Endodermal cell (in vitro differentiated cells): ENCODE measurements at regions not wholly inside any gene's neighbourhood (a gene's known extent, or its start where the extent isn't known, plus 50 kb on each side); places are given as distances from the start of the nearest gene placed in this dataset.

Source experiments
- DNase-seq: peaks from one replicate; pipeline ENCODE4 v3.0.0-alpha.2; 2017
- H3K27ac ChIP-seq: 2 replicates; pipeline ENCODE4 v1.5.1; 2013; ENCODE audit warnings: mild to moderate bottlenecking, low read depth, low read length, moderate library complexity
- H3K27me3 ChIP-seq: 2 replicates; pipeline ENCODE4 v1.6.1; 2013; ENCODE audit warnings: mild to moderate bottlenecking, low read length, moderate library complexity; ENCODE audit not compliant: insufficient read depth, control insufficient read depth, poor library complexity, severe bottlenecking
- H3K36me3 ChIP-seq: 2 replicates; pipeline ENCODE4 v1.7.0; 2013; ENCODE audit warnings: mild to moderate bottlenecking, low read length, moderate library complexity; ENCODE audit not compliant: control insufficient read depth, insufficient read depth
- H3K4me1 ChIP-seq: one replicate; pipeline ENCODE4 v1.7.0; 2013; ENCODE audit warnings: low read length; ENCODE audit not compliant: control insufficient read depth, insufficient read depth
- H3K4me3 ChIP-seq: 2 replicates; pipeline ENCODE4 v1.5.1; 2013; ENCODE audit warnings: mild to moderate bottlenecking, low read length, moderate library complexity
- H3K9ac ChIP-seq: 2 replicates; pipeline ENCODE4 v1.6.1; 2013; ENCODE audit warnings: mild to moderate bottlenecking, low read length, moderate library complexity; ENCODE audit not compliant: poor library complexity, severe bottlenecking; ENCODE audit errors: extremely low read depth
- H3K9me3 ChIP-seq: 2 replicates; pipeline ENCODE4 v1.6.1; 2013; ENCODE audit warnings: mild to moderate bottlenecking, low read length, moderate library complexity; ENCODE audit not compliant: control insufficient read depth
- H3K27ac Mint-ChIP-seq: 2 replicates; pipeline ENCODE4 v1.8.0; 2020; ENCODE audit warnings: mixed read lengths
- H3K27me3 Mint-ChIP-seq: 2 replicates; pipeline ENCODE4 v1.8.0; 2021; ENCODE audit warnings: mild to moderate bottlenecking, mixed read lengths; ENCODE audit not compliant: insufficient read depth
- H3K36me3 Mint-ChIP-seq: 2 replicates; pipeline ENCODE4 v1.8.0; 2020; ENCODE audit warnings: low read depth, mixed read lengths
- H3K4me1 Mint-ChIP-seq: 2 replicates; pipeline ENCODE4 v1.8.0; 2020; ENCODE audit warnings: mixed read lengths
- H3K4me3 Mint-ChIP-seq: 2 replicates; pipeline ENCODE4 v1.8.0; 2020; ENCODE audit warnings: mild to moderate bottlenecking, moderate library complexity, mixed read lengths
- H3K9me3 Mint-ChIP-seq: 2 replicates; pipeline ENCODE4 v1.8.0; 2020; ENCODE audit warnings: mild to moderate bottlenecking, mixed read lengths
- WGBS, 2 experiments: methylation state at CpG; one replicate each; pipeline versions ENCODE4 v1.1.5 to v1.1.7; 2013; ENCODE audit warnings: missing lambda C conversion rate in 2 of 2, mixed read lengths in 1 of 2; ENCODE audit not compliant: insufficient coverage in 1 of 2, insufficient read length in 1 of 2; 5-methylcytosine and 5-hydroxymethylcytosine counted together
- TF ChIP-seq, protein P1 (sequence below): fragments of 200-600 bp; sonication (generic); conservative IDR thresholded peaks from 2 replicates; pipeline ENCODE4 v1.5.0; 2021; ENCODE audit warnings: antibody characterized with exemption, mild to moderate bottlenecking

DNA sequence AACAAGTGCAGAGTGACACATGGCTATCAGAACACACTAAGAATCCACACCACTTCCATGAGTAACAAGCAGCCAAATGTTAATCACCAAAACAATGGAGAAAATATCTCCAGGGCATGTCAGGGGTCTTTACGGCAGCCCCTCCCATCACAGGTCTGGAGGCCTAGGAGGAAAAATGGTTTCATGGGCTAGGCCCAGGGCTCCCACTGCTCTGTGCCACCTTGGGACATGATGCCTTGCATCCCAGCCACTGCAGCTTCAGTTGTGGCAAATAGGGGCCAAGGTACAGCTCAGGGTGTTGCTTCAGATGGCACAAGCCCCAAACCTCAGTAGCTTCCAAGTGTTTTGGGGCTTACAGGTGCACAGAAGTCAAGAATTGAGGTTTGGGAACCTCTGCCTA lies 66.6 kb downstream of the NEURL3 start:
- Mint-ChIP-seq H3K4me3 (no peak overlapping the region), H3K9me3 (peaks cover 43% of the 10 kb centered on the region), H3K4me1 (peaks cover 4% of the 10 kb centered on the region), H3K27ac (no peak overlapping the region), H3K36me3 (no peaks in the 10 kb centered on the region), H3K27me3 (peaks cover 4% of the 10 kb centered on the region)
- WGBS, 2 experiments: 97 to 100% methylated on average over 1 of the region's 1 CpG
- Histone ChIP-seq H3K27me3 (no peaks in the 10 kb centered on the region), H3K9ac (no peak overlapping the region), H3K4me3 (no peak overlapping the region), H3K27ac (no peak overlapping the region), H3K36me3 (no peaks in the 10 kb centered on the region), H3K4me1 (no peaks in the 10 kb centered on the region), H3K9me3 (peaks cover 25% of the 10 kb centered on the region)
- DNase-seq: no peak
- TF ChIP-seq, protein P1, sequence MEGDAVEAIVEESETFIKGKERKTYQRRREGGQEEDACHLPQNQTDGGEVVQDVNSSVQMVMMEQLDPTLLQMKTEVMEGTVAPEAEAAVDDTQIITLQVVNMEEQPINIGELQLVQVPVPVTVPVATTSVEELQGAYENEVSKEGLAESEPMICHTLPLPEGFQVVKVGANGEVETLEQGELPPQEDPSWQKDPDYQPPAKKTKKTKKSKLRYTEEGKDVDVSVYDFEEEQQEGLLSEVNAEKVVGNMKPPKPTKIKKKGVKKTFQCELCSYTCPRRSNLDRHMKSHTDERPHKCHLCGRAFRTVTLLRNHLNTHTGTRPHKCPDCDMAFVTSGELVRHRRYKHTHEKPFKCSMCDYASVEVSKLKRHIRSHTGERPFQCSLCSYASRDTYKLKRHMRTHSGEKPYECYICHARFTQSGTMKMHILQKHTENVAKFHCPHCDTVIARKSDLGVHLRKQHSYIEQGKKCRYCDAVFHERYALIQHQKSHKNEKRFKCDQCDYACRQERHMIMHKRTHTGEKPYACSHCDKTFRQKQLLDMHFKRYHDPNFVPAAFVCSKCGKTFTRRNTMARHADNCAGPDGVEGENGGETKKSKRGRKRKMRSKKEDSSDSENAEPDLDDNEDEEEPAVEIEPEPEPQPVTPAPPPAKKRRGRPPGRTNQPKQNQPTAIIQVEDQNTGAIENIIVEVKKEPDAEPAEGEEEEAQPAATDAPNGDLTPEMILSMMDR: no peak

DNA sequence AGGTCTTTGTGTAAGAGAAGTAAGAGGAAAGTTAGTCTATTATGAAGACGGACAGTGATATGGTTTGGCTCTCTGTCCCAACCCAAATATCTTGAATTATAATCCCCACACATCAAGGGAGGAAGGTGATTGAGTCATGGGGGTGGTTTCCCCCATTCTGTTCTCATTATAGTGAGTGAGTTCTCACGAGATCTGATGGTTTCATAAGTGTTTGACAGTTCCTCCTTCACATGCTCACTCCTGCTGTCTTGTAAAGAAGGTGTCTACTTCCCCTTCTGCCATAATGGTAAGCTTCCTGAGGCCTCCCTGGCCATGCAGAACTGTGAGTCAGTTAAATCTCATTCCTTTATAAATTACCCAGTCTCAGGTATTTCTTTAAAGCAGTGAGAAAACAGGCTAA lies 67.6 kb downstream of the NEURL3 start:
- peaks cover 25% of the 10 kb centered on the region for H3K9me3 ChIP-seq
- H3K27me3 ChIP-seq: no peaks in the 10 kb centered on the region
- TF ChIP-seq, protein P1: no peak
- H3K4me3 Mint-ChIP-seq: no peak overlapping the region
- H3K4me1 Mint-ChIP-seq: peaks cover 4% of the 10 kb centered on the region
- peaks cover 43% of the 10 kb centered on the region for H3K9me3 Mint-ChIP-seq
- no peak overlapping the region for H3K27ac Mint-ChIP-seq
- H3K9ac ChIP-seq: no peak overlapping the region
- DNase-seq: no peak
- H3K4me3 ChIP-seq: no peak overlapping the region
- no peaks in the 10 kb centered on the region for H3K4me1 ChIP-seq
- H3K36me3 ChIP-seq: no peaks in the 10 kb centered on the region
- H3K36me3 Mint-ChIP-seq: no peaks in the 10 kb centered on the region
- H3K27ac ChIP-seq: no peak overlapping the region
- H3K27me3 Mint-ChIP-seq: peaks cover 1% of the 10 kb centered on the region
- WGBS, 2 experiments: 84 to 100% methylated on average over 1 to 2 of the region's 2 CpGs

DNA sequence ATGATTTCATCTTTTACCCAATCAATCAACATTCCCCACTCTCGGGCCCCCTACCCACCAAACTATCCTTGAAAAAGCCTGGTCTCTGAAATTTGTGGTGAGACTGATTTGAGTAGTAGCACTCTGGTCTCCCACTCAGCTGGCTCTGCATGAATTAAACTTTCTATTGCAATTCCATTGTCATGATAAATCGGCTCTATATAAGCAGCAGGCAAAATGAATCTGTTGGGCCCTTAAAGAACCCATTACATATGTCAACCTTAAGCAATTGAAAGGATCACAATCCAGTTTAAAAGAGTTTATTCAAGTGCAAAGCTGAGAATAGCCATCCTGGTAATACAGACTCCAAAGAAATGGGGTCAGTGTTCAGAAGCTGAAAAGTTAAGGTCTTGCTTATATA lies 68.2 kb downstream of the NEURL3 start:
- Histone ChIP-seq H3K4me1 (no peaks in the 10 kb centered on the region), H3K9ac (no peak overlapping the region), H3K4me3 (no peak overlapping the region), H3K27me3 (no peaks in the 10 kb centered on the region), H3K27ac (no peak overlapping the region), H3K9me3 (peaks cover 25% of the 10 kb centered on the region), H3K36me3 (no peaks in the 10 kb centered on the region)
- Mint-ChIP-seq H3K36me3 (no peaks in the 10 kb centered on the region), H3K4me3 (no peak overlapping the region), H3K27ac (no peak overlapping the region), H3K9me3 (peaks cover 43% of the 10 kb centered on the region), H3K4me1 (peaks cover 4% of the 10 kb centered on the region), H3K27me3 (no peaks in the 10 kb centered on the region)
- no peak for DNase-seq
- 71 to 86% methylated on average over 1 to 2 of the region's 2 CpGs for WGBS, 2 experiments
- TF ChIP-seq, protein P1: no peak
